GM19324 (cell line): ENCODE measurements at regions not wholly inside any gene's neighbourhood (a gene's known extent, or its start where the extent isn't known, plus 50 kb on each side); places are given as distances from the start of the nearest gene placed in this dataset.

Source experiments
- ATAC-seq: cut with Tn5 transposase; IDR thresholded peaks from one replicate; pipeline ENCODE4 v1.9.1; 2021; ENCODE audit warnings: mild to moderate bottlenecking, moderate library complexity; ENCODE audit not compliant: unreplicated experiment, low FRiP score

DNA sequence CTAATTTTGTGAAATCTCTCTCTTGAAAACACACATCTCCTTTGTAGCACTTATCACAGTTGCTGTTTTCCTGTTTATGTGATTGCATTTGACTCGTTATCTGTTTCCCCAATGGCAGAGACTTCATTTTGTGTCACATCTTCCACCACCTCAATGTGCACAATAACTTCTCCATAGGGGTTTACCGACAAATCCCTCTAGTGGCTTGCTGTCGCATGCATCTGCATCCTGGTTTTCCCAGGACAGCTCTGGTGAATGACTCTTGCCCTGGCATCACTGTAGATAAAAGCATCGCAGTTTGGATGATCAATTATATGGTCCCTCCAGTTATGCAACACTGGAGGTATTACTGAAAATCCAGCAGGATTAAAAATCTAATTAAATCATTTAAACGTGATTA lies 206.5 kb upstream of the BTBD3 start:
- no peak for ATAC-seq

DNA sequence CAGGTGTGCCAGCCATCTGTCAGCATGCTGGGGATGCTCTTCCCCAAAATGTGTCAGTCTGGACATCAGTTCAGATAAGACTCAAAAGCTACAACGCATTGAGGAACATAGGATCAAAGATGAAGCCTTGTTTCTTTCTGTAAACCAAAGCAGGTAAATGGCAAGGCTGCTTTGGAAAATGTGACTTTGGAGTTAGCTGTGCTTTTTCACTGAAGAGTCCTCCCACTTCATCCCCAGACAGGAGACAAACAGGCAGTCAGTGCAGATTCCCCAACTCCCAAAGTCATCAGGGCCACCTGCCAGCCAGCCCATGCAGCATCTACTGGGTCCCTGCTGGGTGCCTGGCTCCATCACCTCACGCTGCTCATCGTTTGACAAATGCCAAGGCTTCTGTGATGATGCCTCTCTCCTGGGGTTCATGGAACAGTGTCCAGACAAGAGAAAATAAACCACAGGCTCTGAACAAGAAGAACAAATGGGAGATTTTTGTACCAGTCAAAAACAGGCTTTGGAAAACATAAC lies 205.0 kb upstream of the BTBD3 start:
- no peak for ATAC-seq

DNA sequence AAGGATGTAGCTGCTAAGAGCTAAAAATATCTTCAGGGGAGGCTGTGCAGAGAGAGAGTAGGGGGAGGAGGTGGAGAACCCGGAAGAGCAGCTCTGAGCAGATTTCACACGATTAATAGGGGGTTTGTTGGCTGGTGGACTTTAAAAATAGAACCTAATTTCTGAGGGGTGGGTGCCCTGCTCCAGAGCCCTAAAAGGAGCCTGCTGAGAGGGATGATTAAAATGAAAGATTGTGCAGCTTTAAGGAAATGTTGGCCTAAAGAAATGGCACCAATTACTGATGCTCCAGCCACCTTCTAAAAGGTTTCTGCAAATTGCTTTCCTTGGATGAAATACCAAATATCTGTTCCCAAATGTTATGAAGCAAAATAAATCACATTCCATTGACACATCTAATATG lies 202.8 kb upstream of the BTBD3 start:
- no peak for ATAC-seq

DNA sequence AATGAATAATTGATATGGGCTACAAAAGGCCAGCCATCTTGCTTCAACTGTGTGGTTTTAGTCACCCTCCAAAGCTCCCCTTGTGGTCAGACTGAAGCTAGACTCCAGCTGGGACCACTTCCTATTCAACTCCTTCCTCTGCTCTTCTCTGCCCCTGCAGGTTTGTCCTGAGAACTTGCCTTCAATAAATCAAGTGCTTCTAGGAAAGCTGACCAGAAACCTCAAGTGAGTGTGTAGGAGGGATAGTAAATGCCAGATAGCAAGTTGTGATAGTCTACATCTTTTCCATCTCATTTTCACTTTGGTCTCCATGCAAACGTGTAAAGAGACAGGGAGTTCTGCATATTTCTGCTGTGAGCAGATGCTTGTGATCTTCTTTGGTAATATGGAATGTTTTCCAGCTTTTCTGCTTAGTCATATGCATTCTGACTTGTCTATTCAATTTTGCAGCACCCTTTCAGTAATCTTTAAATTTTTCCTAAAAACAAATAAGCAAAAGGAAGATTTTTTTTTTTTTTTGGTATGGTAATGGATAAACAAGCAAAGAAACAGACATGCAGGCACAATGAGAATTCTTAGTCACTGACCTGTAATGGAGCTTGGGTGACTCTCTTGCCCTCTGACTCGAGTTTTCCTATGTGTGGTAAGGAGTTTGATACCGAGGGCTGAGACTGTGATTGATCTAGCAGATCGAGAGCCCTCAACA lies 201.3 kb upstream of the BTBD3 start:
- ATAC-seq = no peak

DNA sequence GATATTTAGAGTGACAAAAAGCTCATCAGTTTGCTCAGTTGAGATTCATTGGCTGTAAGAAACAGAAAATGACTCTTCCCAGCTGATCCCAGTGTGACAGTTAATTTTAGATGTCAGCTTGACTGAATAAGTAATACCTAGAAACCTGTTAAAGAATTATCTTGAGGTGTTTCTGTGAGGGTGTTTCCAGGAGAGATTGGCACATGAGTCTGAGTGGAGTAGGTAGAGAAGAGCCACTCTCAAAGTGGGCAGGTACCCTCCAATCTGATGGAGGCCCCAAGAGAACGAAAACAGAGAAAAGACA lies 200.8 kb upstream of the BTBD3 start:
- no peak for ATAC-seq

DNA sequence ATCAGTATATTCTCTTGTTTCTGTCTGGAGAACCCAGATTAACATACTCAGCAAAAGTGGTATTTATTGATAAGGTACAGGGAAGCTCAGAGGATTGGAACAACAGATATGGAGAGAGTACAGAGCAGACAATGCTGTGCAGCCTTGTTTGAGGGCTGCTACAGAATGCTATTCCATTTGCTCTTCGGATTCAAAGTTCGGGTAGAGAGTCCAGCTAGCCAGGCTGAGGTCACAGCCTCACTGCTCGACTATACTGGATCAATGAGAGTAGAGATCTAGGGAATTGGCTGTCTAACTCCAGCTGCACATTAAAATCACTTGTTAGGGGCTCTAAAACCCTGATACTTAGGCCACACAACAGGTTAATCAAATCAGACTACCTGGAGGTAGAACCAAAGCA lies 200.1 kb upstream of the BTBD3 start:
- no peak for ATAC-seq

DNA sequence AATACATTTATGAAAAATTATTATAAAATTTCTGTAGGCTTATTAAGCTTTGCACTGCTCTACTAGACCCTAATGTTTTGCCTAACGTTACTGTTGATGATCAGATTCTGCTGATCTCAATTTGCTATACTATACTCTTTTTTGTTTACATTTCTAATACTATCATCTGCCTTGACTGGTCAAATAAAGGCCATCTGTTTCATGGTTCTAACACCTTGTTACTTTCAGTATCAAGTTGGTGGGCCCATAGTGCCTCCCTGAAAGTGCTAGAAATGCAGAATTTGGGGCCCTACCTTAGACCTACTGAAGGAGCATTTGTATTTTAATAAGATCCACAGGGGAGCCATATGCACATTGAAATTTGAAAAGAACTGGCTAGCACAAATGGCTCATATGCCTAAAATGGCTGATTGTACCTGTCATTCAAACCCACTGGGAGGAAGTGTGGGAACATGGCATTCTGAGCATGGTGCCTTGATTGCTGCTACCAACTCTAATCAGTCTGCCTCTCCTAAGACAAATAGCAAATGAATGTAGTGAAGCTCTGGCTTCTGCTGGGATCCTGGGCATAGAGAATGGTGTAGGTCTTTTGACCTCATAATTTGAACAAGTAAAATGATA lies 199.1 kb upstream of the BTBD3 start:
- ATAC-seq = no peak

DNA sequence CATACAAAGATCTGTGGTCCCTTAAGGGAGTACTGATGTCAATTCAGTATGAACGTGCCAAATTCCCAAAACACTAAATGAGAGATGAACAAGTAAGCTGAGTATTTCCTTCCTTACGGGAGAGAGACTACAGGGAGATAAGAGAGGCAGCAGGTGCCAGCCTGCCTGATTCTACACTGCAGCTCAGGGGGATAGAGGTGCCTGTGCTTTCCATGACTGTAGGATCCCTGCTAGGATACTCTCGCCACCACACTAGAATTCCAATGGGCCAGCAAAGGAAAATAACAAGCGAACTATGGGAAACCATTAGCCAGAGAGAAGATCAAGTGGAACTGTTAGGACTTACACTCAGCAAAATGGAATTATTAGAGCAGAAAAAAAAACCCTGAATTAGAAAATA lies 198.5 kb upstream of the BTBD3 start:
- no peak for ATAC-seq

DNA sequence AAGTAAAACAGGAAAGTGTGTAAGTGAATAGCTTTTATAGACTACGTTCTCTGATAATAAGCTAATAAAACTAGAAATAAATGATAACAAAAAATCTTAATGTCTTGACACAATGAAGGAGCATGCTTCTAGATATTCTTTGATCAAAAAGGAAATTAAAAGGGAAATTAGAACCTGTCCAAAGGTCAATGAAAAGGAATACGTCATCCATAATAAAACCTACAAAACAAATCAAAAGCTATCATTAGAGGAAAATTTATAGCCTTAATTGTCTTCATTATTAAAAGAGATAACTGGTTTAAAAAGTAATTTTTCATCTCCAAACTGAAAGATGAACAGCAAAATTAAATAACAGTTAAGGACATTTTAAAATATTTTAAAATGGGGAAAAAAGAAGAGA lies 196.3 kb upstream of the BTBD3 start:
- no peak for ATAC-seq

DNA sequence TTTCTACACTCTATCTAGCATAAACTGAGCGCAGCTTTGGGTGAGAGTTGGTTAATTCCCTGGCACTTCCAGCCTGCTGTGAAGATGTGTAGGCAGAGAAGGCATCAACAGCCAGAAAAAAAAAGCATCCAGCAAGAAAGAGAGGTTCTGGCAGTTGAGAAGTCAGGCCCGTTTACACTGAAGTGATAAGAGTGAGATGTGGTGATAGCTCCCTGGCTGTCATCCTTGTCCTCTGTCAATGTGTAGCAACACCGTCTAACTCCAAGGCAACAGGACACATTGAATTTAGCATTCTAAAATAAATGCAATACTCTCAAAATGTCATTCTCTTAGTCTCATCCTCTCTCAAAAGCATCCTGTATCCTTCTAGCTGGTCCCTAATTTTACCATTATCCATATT lies 193.6 kb upstream of the BTBD3 start:
- ATAC-seq = no peak

DNA sequence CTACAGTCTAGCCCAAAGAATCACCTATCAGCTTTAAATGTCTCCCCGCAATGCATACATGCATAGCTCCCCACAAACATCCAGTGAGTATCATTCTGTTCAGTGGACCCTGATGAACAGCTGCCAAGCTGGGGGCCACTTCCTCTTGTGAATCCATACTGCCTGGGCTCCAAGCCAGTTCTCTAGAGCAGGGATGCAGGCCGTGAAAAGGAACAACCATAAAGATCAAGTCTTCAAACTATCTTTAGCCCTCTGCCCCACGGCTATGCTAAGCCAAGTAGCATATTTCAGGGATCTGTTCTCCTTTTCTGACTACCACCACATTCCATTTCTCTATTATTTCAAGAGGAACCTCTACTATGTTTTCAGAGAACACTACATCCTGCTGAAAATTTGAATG lies 191.7 kb upstream of the BTBD3 start:
- no peak for ATAC-seq

DNA sequence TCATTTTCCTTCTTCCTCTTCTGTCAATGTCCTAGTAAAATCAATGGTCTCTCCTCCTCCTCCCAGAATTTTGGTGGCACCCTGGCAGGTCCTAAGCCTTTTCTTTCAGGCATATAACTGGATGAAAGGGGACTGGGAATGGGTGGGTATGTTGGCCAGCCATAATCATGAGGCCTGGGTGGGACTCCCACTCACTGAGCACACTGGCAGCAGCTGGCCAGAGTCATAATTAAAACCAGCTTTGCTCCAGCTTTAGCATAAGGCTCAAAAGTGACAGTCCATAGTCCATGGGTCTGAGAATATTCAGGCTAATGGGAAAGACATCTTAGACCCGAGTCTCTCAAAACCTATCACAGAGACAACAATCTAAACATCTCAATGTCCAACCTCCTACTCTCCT lies 190.0 kb upstream of the BTBD3 start:
- ATAC-seq = no peak

DNA sequence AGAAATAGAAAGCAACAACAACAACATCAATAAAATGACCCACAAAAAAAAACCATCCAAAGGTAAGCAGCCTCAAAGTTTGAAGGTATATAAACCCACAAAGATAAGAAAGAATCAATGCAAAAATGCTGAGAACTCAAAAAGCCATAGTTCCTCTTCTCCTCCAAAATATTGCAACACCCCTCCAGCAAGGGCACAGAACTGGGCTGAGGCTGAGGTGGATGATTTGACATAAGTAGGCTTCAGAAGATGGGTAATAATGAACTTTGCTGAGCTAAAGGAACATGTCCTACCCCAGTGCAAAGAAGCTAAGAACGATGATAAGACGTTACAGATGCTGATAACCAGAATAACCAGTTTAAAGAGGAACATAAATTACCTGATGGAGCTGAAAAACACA lies 188.8 kb upstream of the BTBD3 start:
- no peak for ATAC-seq

DNA sequence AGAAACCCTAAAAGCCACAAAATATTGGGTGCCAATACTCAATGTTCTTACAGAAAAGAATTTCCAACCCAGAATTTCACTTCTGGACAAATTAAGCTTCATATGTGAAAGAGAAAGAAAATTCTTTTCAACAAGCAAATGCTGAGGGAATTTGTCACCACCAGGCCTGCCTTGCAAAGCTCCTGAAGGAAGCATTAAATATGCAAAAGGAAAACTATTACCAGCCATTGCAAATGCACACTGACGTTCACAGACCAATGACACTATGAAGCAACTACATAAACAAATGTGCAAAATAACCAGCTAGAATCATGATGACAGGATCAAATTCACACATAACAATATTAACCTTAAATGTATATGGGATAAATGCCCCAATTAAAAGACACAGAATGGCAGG lies 187.9 kb upstream of the BTBD3 start:
- ATAC-seq = no peak

DNA sequence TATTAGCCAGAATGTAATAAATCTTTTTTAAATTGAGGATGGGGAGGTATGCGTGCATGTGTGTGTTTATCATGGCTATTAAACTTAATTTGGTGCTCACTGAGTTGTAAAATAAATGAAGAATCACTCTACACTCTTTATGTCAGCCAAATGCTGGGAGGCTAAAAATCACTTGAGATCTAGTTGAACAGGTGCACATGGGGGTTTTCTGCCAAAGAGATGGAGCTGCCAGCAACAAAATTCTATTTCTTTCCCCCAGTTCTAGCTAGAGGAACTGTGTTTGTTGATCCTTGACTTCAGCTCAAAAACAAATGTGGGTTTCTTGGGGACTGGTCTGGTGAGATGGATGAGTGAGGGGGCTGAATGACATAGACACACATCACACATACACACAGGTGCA lies 183.3 kb upstream of the BTBD3 start:
- no peak for ATAC-seq

DNA sequence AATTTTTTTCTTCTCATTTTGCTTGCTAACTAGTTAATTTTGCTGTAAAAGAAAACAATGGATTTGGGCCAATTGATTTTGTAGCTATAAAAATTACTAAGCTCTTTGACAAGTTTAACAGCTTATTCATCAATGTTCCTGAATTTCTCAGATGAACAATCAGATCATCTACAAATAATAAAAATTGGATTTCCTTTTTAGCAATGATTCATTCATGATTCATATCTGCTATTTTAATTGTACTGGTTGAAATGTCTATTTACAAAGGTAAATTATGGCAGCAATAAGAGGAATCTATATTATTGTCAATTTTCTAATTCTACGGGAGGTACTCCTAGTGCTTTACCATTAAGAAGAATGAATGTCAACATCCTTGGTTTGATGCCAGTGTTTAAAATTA lies 178.8 kb upstream of the BTBD3 start:
- ATAC-seq = no peak

DNA sequence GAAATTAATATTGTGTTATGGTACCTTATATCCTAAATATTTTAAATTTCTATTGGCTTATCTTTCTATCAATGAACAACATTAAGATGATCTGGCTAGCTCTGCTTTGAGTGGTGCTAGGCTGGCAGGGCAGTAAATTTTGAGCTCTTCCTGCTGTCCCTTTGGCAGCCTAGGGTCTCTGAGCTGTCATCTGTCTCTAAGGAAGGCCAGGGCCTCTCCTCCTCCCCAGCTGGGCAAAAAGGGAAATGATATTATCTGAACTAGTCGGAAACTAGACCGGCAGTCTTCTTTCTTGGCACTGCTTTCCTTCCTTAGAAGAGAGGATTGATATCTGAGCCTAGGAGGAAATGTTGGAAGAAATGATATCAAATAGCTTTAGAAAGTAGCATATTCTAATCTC lies 176.7 kb upstream of the BTBD3 start:
- no peak for ATAC-seq

DNA sequence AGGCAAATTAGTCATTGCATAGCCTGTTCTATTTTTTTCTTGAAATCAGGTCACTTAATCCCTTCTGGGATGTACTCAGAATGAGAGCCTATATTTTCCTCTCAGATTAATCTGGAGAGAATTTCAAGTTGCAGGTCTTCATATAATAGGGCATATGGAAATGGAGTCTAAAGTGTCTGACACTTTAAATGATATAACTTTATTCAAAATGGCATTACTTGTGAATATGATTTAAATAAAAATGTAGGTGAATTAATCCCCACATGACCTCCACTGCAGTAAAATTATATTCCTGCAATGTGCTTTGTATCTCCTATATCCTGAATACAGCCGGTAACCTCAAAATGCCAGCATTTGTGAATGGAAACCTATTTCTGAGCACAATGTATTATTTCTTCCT lies 172.5 kb upstream of the BTBD3 start:
- ATAC-seq = no peak

DNA sequence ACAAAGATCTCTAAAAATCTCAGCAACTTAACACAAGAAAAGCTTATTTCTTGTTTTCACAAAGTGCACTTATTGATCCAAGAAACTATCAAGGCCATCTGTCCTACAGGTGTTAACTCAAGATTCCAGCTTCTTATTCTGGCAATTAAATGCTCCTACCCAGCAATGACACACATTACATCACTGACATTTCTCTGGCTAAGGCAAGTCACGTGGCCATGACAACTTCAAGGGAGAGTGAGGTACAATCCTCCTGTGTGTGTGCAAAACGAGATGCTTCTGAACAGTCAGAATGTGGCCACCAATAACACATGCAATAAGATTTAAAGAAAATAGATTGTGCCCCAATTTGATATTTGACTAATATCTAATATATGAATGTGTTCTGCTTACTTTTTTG lies 169.3 kb upstream of the BTBD3 start:
- ATAC-seq = no peak

DNA sequence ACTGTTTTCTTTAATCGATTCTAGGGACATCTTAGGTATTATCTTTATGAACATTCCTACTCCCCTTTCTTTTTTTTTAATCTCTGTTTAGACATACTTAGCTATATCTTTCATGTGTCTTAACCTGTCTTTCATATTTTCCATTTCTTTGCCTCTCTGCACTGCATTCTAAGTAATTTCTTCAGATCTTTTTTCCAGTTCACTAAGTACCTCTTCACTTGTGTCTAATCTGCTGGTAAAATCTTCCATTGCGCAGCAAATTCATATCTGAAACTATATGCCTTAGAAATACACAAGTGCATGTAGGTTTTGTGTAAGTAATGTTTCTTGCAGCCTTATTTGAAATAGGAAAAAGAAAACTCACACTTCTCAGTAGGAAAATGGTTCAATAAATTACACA lies 165.4 kb upstream of the BTBD3 start:
- ATAC-seq = no peak

DNA sequence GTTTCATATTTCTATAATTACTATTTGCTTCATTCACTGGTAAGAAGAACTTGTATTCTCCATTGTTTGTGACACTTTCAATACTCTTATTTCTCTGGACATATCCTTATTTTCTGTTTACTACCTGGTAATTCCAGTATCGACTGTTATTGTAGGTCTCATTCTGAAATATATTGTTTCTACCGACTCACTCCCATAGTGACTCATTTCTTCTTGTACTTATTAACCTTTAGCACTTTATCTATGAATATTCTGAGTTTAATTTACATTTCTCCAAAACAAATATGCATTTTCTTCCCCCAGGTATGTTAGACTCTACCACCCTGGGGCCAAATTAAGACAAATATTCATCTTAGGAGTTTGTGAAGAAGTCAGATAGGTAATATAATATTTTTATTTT lies 164.5 kb upstream of the BTBD3 start:
- ATAC-seq = no peak

DNA sequence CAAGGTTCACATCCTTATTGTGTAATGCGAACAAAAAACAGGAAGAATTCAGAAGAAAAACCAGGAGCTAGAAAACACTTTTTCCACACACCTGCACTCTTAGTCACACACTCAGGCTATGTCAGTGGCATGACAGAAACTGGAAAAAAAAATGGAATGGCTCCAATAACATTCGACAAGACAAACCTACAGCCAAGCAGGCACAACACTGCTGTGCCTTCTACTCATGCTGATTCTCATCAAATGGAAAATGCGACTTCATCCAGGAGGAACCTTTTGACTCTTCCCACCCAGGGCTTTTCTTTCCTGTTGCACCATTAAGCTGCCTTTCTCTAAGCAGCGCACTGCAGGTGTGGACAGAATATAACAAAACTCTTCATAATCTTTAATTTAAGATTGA lies 163.2 kb upstream of the BTBD3 start:
- no peak for ATAC-seq
